ENCODE measurements at regions not wholly inside any gene's neighbourhood (a gene's known extent, or its start where the extent isn't known, plus 50 kb on each side); places are given as distances from the start of the nearest gene placed in this dataset.

DNA sequence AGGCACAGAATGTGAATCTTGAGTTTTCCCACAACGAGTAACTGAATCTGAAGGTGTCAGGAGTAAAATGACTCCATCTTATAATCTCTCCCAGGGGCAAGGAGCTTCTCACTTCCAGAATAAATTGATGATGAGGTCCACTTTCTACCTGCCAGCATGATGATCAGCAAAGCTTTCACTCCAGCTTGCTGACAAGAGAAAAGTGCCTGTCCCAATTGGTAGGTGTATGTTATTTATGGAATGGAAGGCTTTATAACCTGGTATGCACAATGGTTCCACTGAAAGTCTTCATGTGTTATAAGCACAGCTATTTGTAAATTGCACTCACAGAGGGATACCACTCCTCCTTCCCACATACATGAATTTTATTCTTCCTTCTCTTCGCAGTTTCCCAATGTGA lies 401.0 kb upstream of the UBE2E3 start:
- Histone ChIP-seq H2BK15ac (ENCODE audit: low read depth, low read length) (no peak overlapping the region), H2AK5ac (ENCODE audit: insufficient read length, low read length) (no peak overlapping the region), H2BK20ac (ENCODE audit: low read depth, low read length, poor library complexity, severe bottlenecking) (no peak overlapping the region), H3K18ac (ENCODE audit: insufficient read length, low read depth, low read length) (no peak overlapping the region), H3K14ac (ENCODE audit: insufficient read depth, low read length) (no peak overlapping the region), H2BK12ac (ENCODE audit: insufficient read length, low read depth, low read length) (no peak overlapping the region), H4K8ac (replicated peaks; ENCODE audit: insufficient read length, low read depth, low read length) (no peak overlapping the region), H4K91ac (ENCODE audit: insufficient read length, low read depth, low read length) (no peak overlapping the region), H2AFZ (ENCODE audit: low read length) (no peak overlapping the region), H4K20me1 (ENCODE audit: control insufficient read depth, insufficient read depth, insufficient read length) (no peaks in the 10 kb centered on the region), H2BK5ac (ENCODE audit: insufficient read length, low read length) (no peak overlapping the region), H3K4me2 (ENCODE audit: insufficient read depth, insufficient read length, low read length) (no peak overlapping the region), H3K4me1 (ENCODE audit: insufficient read depth, low read length) (no peaks in the 10 kb centered on the region), H3K56ac (ENCODE audit: insufficient read length, low read depth, low read length) (no peak overlapping the region), H3K79me1 (ENCODE audit: insufficient read depth, low read depth, low read length, poor library complexity, severe bottlenecking) (no peaks in the 10 kb centered on the region), H4K5ac (ENCODE audit: insufficient read length, low read depth, low read length) (no peak overlapping the region), H2BK120ac (ENCODE audit: low read depth, low read length, poor library complexity, severe bottlenecking) (no peak overlapping the region), H3K9ac (ENCODE audit: extremely low read depth, insufficient read length, low read length) (no peak overlapping the region), H3K23ac (ENCODE audit: insufficient read length, low read depth, low read length) (no peak overlapping the region), H3K4ac (ENCODE audit: low read depth, low read length) (no peak overlapping the region), H3K27ac (ENCODE audit: insufficient read length, low read depth, low read length) (no peak overlapping the region), H3K9me3 (ENCODE audit: control insufficient read depth, low read depth, low read length) (no peaks in the 10 kb centered on the region), H3K79me2 (ENCODE audit: insufficient read depth, low read length) (no peaks in the 10 kb centered on the region), H3T11ph (ENCODE audit: low read length) (no peak overlapping the region), H3K23me2 (ENCODE audit: insufficient read length, low read depth, low read length, poor library complexity, severe bottlenecking) (no peaks in the 10 kb centered on the region), H3K27me3 (ENCODE audit: insufficient read depth, low read length) (no peaks in the 10 kb centered on the region)
- TF ChIP-seq, protein P1, sequence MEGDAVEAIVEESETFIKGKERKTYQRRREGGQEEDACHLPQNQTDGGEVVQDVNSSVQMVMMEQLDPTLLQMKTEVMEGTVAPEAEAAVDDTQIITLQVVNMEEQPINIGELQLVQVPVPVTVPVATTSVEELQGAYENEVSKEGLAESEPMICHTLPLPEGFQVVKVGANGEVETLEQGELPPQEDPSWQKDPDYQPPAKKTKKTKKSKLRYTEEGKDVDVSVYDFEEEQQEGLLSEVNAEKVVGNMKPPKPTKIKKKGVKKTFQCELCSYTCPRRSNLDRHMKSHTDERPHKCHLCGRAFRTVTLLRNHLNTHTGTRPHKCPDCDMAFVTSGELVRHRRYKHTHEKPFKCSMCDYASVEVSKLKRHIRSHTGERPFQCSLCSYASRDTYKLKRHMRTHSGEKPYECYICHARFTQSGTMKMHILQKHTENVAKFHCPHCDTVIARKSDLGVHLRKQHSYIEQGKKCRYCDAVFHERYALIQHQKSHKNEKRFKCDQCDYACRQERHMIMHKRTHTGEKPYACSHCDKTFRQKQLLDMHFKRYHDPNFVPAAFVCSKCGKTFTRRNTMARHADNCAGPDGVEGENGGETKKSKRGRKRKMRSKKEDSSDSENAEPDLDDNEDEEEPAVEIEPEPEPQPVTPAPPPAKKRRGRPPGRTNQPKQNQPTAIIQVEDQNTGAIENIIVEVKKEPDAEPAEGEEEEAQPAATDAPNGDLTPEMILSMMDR (conservative IDR thresholded peaks at IDR 0.05) = no peak
- no CpG with 5 or more reads among the region's 2 CpGs for WGBS (ENCODE audit: extremely low coverage, insufficient read length, low lambda C conversion rate)
- Mint-ChIP-seq H3K9me3 (no peaks in the 10 kb centered on the region), H3K4me3 (no peak overlapping the region), H3K27me3 (ENCODE audit: low read depth) (no peaks in the 10 kb centered on the region), H3K36me3 (ENCODE audit: insufficient read depth in 1 of 3, low read depth in 3 of 3) (no peaks in the 10 kb centered on the region), H3K4me1 (peaks cover 6% of the 10 kb centered on the region in 2 experiments), H3K27ac (no peak overlapping the region)
- no peak for DNase-seq

Data from H9 (cell line).